SJSA1 (cell line): ENCODE measurements at regions not wholly inside any gene's neighbourhood (a gene's known extent, or its start where the extent isn't known, plus 50 kb on each side); places are given as distances from the start of the nearest gene placed in this dataset.
"Not testable (repeated sequence)": the region's sequence is repeated elsewhere in the genome, so short reads cannot be mapped to it uniquely, and the experiment has no call there.

Experiments used
- DNase-seq, 2 experiments: peaks; one replicate each; pipeline ENCODE4 v3.0.0-alpha.2; 2015 to 2020; ENCODE audit warnings: low spot score in 2 of 2, low read depth in 1 of 2
- H3K27ac ChIP-seq: fragments of 250-450 bp; sonication (Bioruptor Pico); 2 replicates; pipeline ENCODE4 v1.5.1; 2020; ENCODE audit warnings: mild to moderate bottlenecking, moderate library complexity
- H3K27me3 ChIP-seq: fragments of 250-450 bp; sonication (Bioruptor Pico); replicated peaks from 2 replicates; pipeline ENCODE4 v1.5.1; 2020; ENCODE audit warnings: mild to moderate bottlenecking, moderate library complexity
- H3K36me3 ChIP-seq: fragments of 250-450 bp; sonication (Bioruptor Pico); 2 replicates; pipeline ENCODE4 v1.5.1; 2020; ENCODE audit warnings: mild to moderate bottlenecking
- H3K4me1 ChIP-seq: fragments of 250-450 bp; sonication (Bioruptor Pico); replicated peaks from 2 replicates; pipeline ENCODE4 v1.6.1; 2021; ENCODE audit warnings: mild to moderate bottlenecking
- H3K4me3 ChIP-seq: fragments of 250-450 bp; sonication (Bioruptor Pico); 2 replicates; pipeline ENCODE4 v1.5.1; 2020; ENCODE audit warnings: mild to moderate bottlenecking
- H3K9me3 ChIP-seq: fragments of 250-450 bp; sonication (Bioruptor Pico); replicated peaks from 2 replicates; pipeline ENCODE4 v1.5.1; 2020; ENCODE audit warnings: mild to moderate bottlenecking

DNA sequence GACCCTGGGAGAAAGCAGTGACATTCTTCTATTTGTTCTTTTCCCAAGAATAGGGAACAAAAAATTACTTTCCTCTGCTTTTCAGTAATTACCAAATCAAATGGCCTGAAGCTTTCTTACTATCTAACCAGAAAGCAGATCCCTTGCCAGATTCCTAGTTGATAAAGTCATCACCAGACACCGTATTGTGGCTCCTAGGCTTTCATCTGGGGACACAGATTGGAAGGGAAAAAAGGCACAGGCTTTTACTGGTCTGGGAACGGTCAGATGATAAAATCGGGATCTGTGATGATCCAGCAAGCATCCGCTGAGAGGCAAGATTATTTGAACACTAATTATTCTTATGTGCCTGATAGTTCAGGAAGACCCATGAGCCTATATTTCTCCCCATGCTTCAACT, 79.1 kb upstream of the BCL2L14 start:
- H3K36me3 ChIP-seq = no peaks in the 10 kb centered on the region
- H3K9me3 ChIP-seq = no peaks in the 10 kb centered on the region
- H3K4me3 ChIP-seq = no peak overlapping the region
- no peak overlapping the region for H3K27ac ChIP-seq
- H3K4me1 ChIP-seq = peaks cover 21% of the 10 kb centered on the region
- peak in 1 of 2 experiments; percentile 42 for DNase-seq
- H3K27me3 ChIP-seq = no peaks in the 10 kb centered on the region

DNA sequence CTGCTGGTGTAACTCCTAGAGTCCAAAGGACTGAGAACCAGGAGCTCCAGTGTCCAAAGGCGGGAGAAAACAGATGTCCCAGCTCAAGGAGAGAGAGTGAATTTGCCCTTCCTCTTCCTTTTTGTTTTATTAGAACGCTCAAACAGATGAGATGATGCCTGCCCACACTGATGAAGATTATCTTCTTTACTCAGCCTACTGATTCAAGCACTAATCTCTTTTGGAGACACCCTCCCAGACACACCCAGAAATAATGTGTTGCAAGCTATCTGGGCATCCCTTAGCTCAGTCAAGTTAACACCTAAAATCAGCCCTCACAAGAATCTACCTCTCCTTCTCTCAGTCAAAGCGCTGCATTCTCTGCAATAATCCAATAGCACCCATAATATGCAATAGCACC, 78.2 kb upstream of the BCL2L14 start:
- Histone ChIP-seq H3K4me1 (peaks cover 21% of the 10 kb centered on the region), H3K4me3 (no peak overlapping the region), H3K36me3 (no peaks in the 10 kb centered on the region), H3K27me3 (no peaks in the 10 kb centered on the region), H3K27ac (no peak overlapping the region), H3K9me3 (no peaks in the 10 kb centered on the region)
- DNase-seq = no peak

DNA sequence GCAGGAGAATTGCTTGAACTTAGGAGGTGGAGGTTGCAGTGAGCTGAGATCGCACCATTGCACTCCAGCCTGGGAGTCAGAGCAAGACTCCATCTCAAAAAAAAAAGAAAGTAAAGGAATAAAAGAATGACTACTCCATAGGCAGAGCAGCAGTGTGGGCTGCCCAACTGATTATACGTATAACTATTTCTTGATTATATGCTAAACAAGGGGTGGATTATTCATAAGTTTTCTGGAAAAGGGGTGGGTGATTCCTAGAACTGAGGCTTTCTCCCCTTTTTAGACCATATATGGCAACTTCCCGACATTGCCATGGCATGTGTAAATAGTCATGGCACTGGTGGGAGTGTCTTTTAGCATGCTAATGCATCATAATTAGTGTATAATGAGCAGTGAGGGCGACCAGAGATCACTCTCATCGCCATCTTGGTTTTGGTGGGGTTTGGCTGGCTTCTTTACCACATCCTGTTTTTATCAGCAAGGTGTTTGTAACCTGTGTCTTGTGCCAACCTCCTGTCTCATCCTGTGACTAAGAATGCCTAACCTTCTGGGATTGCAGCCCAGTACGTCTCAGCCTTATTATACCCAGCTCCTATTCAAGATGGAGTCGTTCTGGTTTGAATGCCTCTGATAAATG, 72.3 kb upstream of the BCL2L14 start:
- not testable (repeated sequence) for H3K4me3 ChIP-seq, H3K36me3 ChIP-seq, DNase-seq, H3K27me3 ChIP-seq, H3K4me1 ChIP-seq, H3K27ac ChIP-seq, H3K9me3 ChIP-seq

DNA sequence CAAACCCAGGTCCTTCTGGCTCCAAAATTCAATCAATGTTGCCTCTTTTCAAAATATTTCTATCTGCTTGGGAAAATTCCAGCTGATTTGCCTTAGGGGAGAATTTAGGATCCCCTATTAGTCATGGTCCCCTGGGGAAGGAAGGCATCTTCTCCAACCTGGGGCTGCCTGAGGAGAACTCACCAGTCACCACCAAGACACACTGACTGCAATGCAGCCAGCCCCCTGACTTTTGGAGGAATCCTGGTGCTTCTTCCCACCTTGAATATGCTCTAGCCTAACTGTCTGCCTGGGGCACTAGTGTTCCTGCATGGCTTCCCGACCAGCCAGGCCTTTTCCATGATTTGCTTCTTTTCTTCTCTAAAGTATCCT, 71.8 kb upstream of the BCL2L14 start:
- Histone ChIP-seq H3K4me3 (no peak overlapping the region), H3K36me3 (no peaks in the 10 kb centered on the region), H3K9me3 (no peaks in the 10 kb centered on the region), H3K27ac (no peak overlapping the region), H3K27me3 (no peaks in the 10 kb centered on the region), H3K4me1 (peaks cover 8% of the 10 kb centered on the region; the same call in 1 of the 2 replicates)
- peak in 1 of 2 experiments; percentile 15 for DNase-seq

DNA sequence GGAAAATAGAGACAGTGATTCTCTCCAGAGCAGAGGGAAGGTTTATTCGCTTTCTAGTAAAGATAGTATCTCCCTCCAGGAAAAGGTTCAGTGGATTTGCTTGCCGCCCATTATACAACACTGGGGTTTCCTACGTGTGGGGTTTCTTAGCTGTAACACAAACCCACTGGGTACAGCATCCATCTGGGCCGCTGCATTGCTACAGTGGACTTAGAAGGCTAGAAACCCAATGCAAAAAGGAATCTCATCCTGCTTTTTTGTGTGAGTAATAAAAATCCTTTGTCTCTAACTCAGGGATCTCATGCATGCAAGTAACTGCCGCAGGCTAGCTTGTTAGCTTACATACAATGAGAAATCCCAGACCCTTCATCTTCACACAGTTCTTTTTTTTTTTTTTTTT, 67.1 kb upstream of the BCL2L14 start:
- no peaks in the 10 kb centered on the region for H3K36me3 ChIP-seq
- no peak for DNase-seq
- H3K27ac ChIP-seq = no peak overlapping the region
- H3K4me3 ChIP-seq = no peak overlapping the region
- no peaks in the 10 kb centered on the region for H3K9me3 ChIP-seq
- no peaks in the 10 kb centered on the region for H3K27me3 ChIP-seq
- peaks cover 16% of the 10 kb centered on the region for H3K4me1 ChIP-seq

DNA sequence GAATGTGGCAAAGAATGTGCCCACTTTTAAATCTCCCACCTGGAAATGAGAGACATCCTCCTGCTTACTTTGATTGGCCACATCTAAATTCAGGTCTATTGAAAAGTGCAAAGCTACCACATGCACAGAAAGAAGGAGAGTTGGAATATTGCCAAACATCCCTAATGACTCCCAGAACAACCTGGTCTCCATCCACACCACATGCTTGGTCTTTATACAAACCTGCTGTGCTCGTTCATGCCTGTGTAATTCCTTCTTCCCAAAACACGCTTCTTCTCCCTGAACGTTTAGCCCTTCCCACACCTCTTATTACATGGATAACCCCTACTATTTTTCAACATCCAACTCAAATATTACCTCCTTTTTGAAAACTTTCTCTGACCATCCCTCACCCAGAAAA, 66.2 kb upstream of the BCL2L14 start:
- Histone ChIP-seq H3K36me3 (no peaks in the 10 kb centered on the region), H3K27me3 (no peaks in the 10 kb centered on the region)

DNA sequence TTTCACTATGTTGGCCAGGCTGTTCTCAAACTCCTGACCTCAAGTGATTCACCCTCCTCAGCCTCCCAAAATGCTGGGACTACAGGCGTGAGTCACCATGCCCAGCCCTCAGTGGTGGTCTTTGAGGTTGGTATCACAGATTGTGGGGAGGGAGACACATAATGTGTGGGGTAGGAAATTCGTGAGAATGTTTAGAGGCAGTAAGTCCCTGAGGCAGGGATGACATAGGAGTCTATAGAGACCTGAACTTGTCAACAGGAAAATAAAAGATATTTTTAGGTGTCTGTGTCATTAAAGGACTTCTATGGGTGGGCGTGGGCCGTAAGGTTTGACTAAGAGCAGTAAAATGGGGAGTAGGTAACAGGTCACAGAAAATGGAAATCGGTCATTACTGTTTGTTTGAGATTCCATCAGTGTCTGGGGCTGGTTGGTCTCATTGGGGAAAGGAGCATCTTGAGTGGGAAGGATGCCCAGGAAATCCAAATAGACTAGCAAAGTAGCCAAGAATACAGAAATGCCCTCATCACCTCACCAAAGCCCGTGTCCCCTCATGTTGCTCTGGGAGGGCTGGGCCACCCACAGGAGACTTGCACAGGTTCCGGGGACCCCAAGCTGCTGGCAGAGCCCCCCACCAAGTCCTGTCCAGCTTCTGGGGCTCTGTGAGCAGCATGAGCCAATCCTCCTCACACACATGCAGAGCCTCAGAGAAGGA, 63.6 kb upstream of the BCL2L14 start:
- peak; percentile 96 to 97 for DNase-seq
- no peaks in the 10 kb centered on the region for H3K36me3 ChIP-seq
- no peak overlapping the region for H3K4me3 ChIP-seq
- peaks cover 46% of the 10 kb centered on the region for H3K4me1 ChIP-seq
- no peaks in the 10 kb centered on the region for H3K27me3 ChIP-seq
- peak overlapping the region; percentile 75 for H3K27ac ChIP-seq
- no peaks in the 10 kb centered on the region for H3K9me3 ChIP-seq

More for the DNA sequence above, 66.2 kb upstream of the BCL2L14 start:
- Histone ChIP-seq H3K4me1 (peaks cover 25% of the 10 kb centered on the region), H3K27ac (no peak overlapping the region), H3K4me3 (no peak overlapping the region), H3K9me3 (no peaks in the 10 kb centered on the region)
- DNase-seq = no peak

DNA sequence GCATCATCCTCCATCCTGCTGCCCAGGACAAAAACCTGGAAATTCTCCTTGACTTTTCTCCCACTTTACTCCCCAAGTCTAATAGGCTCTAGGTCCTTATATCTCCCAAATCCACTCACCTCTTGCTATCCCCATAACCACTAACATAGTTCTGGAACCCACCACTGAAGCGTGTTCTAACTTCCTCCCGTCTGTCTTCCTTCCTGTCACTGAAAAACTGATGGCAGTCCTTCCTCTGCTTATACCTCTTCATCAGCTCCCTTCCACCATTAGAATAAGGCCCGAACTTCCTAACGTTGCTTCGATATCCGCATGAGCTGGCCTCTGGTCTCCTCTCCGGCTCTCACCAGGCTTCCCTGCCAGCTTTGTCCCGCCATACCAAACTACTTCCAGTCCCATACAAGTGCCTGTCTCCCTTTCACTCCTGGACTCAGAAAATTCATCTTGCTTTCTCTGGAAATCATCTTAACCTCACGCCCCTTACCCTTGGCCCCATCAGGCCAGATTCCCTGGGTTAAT, 63.0 kb upstream of the BCL2L14 start:
- peak overlapping the region; percentile 75 for H3K27ac ChIP-seq
- peaks cover 46% of the 10 kb centered on the region for H3K4me1 ChIP-seq
- H3K36me3 ChIP-seq = no peaks in the 10 kb centered on the region
- DNase-seq = no peak
- no peaks in the 10 kb centered on the region for H3K9me3 ChIP-seq
- H3K4me3 ChIP-seq = no peak overlapping the region
- no peaks in the 10 kb centered on the region for H3K27me3 ChIP-seq

DNA sequence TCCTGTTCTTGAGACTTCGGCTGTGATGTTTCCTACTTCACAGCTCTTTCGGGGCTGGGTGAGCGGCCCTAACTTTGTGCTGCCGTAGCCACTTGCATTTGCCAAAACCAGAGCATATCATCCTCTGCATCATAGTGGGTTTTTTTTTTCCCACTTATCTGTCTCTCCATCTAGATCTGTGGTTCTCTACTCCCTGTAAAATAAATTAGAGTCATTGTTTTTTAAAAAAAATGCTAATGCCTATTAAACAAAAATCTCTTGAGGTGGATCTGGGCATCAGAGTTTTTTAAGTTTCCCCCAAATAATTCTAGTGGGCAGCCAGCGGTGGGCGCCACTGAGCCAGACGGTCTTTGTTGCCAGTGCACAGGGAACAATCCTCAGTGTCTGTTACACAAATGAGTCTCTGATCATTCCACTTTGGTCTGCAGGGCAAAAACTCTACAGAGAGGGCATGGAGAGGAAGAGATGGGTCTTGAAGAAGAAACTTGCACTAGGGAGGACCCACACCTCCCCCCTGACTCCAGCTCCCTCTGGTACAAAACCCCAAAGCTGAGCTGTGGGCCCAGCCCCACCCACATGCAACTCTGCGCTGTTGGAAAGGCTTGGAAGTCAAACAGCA, 62.4 kb upstream of the BCL2L14 start:
- H3K36me3 ChIP-seq = no peaks in the 10 kb centered on the region
- H3K4me3 ChIP-seq = no peak overlapping the region
- H3K4me1 ChIP-seq = peaks cover 46% of the 10 kb centered on the region
- H3K27ac ChIP-seq = peak overlapping the region; percentile 75
- DNase-seq = no peak
- no peaks in the 10 kb centered on the region for H3K9me3 ChIP-seq
- H3K27me3 ChIP-seq = no peaks in the 10 kb centered on the region

DNA sequence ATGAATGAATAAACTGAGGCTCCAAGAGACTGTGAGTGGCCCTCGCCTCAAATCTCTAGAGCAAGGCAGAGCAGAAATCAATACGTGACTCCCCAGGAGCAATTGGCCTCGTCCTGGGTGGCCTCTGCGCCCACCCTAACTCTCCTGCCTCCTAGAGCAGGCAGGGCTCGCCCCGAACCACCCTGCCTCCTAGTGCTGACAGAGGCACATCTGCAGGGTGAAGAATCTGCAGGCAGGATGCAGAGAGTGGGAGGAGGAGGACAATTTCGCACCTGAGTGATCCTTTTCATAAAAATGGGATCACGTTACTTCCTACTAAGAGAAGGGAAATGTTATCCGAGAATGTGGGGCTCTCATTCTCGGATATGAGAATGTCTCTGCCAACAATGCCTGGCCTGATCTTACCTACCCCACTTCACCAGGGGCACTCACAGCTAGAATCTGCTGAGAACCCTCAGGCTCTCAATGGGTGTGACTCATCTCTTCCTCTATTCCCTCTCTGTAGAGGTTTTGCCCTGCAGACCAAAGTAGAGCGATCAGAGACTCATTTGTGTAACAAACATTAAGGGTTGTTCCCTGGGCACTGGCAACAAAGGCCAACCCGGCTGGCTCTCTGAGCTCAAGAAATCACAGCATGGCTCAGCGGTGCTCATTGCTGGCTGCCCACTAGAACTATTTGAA, 61.7 kb upstream of the BCL2L14 start:
- peak overlapping the region; percentile 75 for H3K27ac ChIP-seq
- H3K36me3 ChIP-seq = no peaks in the 10 kb centered on the region
- no peaks in the 10 kb centered on the region for H3K9me3 ChIP-seq
- peaks cover 46% of the 10 kb centered on the region for H3K4me1 ChIP-seq
- peak; percentile 88 to 94 for DNase-seq
- H3K4me3 ChIP-seq = no peak overlapping the region
- H3K27me3 ChIP-seq = no peaks in the 10 kb centered on the region

DNA sequence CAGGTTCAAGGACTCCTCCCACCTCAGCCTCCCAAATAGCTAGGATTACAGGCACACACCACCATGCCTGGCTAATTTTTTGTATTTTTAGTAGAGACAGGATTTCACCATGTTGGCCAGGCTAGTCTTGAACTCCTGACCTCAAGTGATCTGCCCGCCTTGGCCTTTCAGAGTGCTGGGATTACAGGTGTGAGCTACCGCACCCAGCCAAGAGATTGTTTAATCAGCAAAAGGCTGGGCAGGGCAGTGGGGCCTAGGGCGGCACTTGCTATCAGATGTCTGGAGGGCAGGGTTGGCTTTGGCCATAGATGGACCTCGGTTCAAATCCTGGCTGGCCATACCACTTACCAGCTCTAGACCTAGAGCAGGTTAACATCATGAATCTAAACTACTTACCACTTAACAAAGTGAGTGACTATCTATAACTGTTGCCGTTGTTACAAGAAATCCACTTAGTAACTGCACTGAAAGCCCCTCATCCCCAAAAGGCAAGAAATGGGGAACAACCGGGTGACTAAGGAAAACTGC, 60.9 kb upstream of the BCL2L14 start:
- H3K4me3 ChIP-seq, H3K9me3 ChIP-seq, H3K27me3 ChIP-seq, H3K36me3 ChIP-seq: not testable (repeated sequence)
- peaks cover 46% of the 10 kb centered on the region for H3K4me1 ChIP-seq
- H3K27ac ChIP-seq = peak overlapping the region; percentile 75
- DNase-seq = peak in 1 of 2 experiments; percentile 49

DNA sequence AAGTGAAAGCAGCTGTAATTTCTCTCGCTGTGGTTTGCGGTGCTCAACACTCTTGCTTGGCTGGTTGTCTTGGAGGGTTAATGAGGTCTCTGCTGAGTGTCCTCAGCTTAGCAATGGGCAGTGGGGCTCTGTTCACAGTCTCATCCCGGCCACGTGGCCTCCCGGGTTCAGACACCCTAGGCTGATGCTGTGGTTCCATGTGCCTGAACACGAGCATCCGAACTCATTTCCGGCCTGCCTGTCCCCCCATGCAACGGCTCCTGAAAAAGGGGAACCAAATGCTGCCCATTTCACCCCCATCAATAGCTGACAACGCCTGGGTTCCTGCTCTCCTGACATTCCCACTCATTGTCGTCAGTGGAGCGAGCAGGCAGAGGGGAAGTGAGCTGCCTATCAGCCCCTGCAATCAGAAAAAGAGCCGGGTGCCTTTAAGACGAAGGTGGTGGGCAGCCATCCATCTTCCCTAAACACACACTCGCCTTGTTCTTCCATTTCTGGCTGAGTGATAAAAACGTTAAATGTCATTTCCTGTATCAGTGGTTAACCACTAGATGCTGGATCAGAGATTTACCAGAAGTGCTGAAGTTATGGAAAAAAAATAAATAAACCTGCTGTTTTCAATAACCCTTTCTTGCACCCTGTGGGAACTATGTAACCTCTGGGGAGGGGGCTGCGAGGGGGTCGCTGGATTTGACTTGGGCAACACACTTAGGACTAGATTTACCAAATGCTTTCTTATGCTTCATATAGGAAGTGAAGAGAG, 60.3 kb upstream of the BCL2L14 start:
- Histone ChIP-seq H3K4me3 (no peak overlapping the region), H3K27ac (peak overlapping the region; percentile 75), H3K27me3 (no peaks in the 10 kb centered on the region), H3K36me3 (no peaks in the 10 kb centered on the region), H3K4me1 (peaks cover 46% of the 10 kb centered on the region), H3K9me3 (no peaks in the 10 kb centered on the region)
- DNase-seq = peak in 1 of 2 experiments; percentile 62

DNA sequence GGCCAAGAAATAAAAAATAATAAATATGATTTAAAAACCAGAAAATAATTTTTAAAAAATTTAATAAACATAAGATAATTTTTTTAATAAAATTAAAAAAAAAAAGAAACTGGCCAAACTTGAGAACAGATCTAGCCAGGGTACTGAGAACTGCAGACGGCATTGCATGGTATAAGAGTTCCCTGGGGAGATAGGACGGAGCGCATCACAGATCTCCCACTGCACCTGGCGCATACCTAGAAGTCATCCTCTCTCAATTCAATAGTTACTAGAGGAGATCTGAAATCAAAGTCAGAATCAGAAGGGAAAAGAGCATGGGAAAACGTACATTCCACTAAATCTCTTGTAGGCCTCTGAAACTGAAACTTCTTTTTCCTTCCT, 58.9 kb upstream of the BCL2L14 start:
- Histone ChIP-seq H3K4me3 (no peak overlapping the region), H3K9me3 (no peaks in the 10 kb centered on the region), H3K27me3 (no peaks in the 10 kb centered on the region), H3K36me3 (no peaks in the 10 kb centered on the region), H3K4me1 (peaks cover 46% of the 10 kb centered on the region), H3K27ac (no peak overlapping the region)
- DNase-seq = no peak
